HG03521 (cell line): ENCODE measurements at regions not wholly inside any gene's neighbourhood (a gene's known extent, or its start where the extent isn't known, plus 50 kb on each side); places are given as distances from the start of the nearest gene placed in this dataset.
A peak's percentile ranks its signal among the peaks of the same experiment; 100 is the strongest.

Experiments used
- ATAC-seq: cut with Tn5 transposase; IDR thresholded peaks from one replicate; pipeline ENCODE4 v1.9.1; 2021; ENCODE audit warnings: mild to moderate bottlenecking, moderate library complexity; ENCODE audit not compliant: unreplicated experiment

DNA sequence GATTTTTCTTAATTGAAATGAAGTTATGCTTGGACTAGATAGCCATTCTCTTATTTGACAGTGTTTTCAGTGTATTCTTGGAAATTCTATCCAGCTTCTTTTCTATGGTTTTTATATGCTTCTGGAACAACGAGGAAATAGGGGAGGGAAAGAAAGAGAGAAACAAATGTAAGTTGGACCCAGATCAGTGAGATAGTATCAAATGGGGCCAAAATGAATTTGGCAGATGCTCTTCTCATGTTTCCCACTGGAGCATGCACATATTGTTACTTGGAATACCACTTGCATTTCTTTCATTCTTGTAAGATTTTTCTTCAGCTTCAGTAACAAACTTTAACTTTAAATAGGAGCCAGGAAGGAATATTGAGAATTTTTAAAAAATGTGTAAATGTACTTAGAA lies 312.3 kb downstream of the PRL start:
- no peak for ATAC-seq

DNA sequence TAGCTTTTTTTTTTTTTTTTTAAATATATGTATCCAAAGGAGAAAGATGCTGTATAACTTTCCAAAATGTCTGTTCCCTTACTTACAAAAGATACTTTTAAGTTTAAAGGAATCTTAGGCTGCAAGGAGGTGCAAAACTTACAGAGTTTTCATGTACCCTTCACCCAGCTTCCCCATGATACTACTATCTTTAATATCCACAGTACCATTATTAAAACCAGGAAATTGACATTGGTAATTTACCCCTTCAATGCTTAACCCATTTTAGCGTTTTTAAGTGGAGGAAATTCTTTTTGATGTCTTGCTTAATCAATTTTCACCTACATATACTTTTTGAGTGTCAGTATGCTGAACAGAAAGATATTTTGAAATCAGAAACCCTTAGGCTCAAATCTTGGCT lies 310.9 kb downstream of the PRL start:
- no peak for ATAC-seq

- no peak for ATAC-seq
Observed at GRCh38 chr6:21986703-21987102, 310.1 kb downstream of the PRL start.

DNA sequence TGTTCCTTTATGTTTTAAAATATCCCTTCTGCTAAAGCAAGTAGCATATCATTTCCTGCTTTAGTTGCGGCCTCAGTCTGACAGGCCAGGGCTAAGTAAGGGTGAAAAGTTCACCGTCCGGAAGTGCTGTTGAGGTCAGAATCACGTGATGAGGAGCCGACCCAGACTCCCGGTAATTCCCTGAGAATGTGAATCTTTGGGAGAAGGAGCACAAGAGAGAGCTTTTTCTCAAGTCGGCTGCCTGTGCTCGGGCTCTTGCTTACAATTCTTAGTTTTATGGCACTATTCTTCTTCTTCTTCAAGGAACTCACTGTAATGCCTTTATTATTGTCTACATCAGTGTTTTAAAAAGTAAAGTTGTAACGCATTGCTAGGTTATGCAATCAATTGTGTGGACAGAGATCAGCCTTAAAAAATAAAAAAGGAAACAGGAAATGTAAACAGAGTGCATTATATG lies 309.3 kb downstream of the PRL start:
- peak; percentile 71 for ATAC-seq

- ATAC-seq, result no peak
Observed at GRCh38 chr6:21990577-21990976, 306.3 kb downstream of the PRL start.

GRCh38 chr6:21992178-21992967 lies 304.5 kb downstream of the PRL start:
- no peak for ATAC-seq

GRCh38 chr6:21993841-21994240 lies 303.0 kb downstream of the PRL start:
- ATAC-seq, result no peak

- no peak for ATAC-seq
Observed at GRCh38 chr6:21994821-21995220, 302.0 kb downstream of the PRL start.

GRCh38 chr6:21995318-21995717 lies 301.5 kb downstream of the PRL start:
- ATAC-seq, result no peak

- no peak for ATAC-seq
Observed at GRCh38 chr6:21996425-21997118, 300.3 kb downstream of the PRL start.

GRCh38 chr6:21997119-21998037 lies 299.5 kb downstream of the PRL start:
- ATAC-seq, result no peak

GRCh38 chr6:21998582-21998981 lies 298.3 kb downstream of the PRL start:
- no peak for ATAC-seq

DNA sequence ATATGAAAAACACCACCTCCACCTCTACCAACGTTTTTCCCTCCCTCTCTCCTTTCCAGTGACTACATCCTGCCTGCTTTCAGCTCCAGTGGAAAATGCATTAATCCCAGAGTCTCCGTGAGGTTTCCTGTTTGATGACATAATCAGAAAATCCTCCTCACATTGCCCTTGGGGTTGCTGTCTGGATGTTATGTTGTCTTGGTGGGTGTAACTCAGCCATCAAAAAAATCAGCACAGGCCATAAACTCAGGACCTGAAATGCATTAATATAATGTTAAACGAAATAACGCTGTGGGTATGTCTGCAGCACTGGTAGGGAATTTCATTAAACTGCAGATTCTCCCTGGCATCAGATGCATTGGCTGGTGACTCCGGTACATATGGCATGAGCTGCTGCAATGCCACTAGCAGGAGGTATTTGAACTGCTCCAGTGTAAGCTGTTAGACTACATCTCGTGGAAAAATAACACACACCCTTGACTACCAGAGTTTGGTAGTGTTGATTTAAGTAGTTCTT lies 297.8 kb downstream of the PRL start:
- ATAC-seq, result no peak

GRCh38 chr6:21999741-22000140 lies 297.1 kb downstream of the PRL start:
- no peak for ATAC-seq

DNA sequence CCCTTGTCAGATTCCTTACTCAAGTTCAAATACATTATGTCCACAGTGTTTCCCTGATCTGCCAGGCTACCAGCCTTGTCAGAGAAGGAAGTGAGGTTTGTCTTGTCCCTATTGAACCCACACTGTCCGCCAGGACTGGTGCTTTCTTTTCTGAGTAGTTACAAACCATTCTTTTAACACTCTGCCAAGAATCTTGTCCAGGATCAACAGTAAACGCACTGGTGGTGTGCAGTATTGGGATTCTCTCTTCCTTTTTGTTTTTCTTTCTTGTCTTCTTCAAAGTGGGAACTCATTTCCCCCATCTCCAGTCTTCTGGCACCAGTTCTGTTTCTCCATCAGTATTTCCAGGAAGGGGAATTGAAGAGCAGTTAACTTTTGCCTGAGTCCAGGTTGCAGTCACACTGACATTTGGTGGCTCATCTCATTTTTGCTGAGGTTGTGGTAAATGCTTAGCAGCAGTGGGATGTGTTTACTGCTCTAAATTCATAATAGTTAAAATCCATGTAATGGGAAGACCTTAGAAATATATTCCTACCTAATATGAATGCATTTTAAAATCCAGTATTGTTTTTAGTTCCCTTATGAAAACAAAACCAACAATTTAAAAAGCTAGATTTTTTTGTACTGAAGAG lies 295.3 kb downstream of the PRL start:
- no peak for ATAC-seq

DNA sequence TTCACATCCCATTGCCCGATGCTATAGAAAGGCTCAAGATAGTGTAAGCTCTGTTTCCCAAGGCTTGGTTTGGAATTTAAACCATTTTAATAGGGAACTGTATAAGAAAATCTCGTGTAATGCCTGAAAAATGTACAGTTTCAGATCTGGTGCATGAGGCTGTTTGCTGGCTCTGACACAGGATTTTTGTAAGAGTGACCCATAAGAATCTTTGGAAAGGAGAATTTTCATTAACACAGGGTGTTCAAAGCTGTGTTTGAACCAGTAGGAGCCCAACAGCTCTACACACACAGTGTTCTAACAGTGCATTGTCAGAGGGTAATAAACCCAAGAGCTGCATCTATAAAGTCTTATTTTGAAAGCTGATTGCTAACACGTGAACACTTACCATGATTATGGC lies 293.5 kb downstream of the PRL start:
- no peak for ATAC-seq

DNA sequence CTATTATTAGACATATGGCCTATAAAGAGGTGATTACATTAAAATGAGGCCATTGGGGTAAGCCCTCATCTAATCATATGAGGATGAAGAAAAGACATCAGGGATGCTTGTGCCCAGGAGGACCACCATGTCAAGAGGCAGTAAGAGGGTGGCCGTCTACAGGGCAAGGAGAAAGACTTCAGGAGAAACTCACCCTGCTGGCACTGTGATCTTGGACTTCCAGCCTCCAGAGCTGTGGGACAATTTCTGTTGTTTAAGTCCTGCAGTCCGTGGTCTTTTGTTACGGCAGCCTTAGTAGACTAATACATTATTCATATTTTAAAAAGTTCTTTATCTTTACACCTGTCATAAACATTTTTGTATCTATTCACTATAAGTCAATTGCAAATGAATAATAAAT lies 290.0 kb downstream of the PRL start:
- ATAC-seq, result no peak

DNA sequence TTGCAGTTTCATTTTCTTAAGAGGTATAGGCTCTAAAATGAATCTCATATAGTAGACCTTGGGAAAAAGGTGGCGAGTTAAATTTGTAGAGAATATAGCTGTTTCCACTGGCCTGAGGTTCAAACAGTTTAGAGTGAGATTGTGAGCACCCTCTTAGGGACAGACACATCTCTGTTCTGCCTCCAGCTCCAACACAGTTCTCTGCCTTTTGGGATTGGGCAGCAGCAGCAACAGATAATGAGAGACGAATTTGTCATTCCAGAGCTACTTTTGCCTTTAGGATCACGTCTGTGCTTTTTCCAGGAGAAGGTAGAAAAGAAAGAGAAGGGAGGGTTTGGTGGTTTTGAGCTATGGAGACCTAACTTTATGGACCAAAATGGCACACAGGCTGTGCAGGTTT lies 289.4 kb downstream of the PRL start:
- no peak for ATAC-seq

DNA sequence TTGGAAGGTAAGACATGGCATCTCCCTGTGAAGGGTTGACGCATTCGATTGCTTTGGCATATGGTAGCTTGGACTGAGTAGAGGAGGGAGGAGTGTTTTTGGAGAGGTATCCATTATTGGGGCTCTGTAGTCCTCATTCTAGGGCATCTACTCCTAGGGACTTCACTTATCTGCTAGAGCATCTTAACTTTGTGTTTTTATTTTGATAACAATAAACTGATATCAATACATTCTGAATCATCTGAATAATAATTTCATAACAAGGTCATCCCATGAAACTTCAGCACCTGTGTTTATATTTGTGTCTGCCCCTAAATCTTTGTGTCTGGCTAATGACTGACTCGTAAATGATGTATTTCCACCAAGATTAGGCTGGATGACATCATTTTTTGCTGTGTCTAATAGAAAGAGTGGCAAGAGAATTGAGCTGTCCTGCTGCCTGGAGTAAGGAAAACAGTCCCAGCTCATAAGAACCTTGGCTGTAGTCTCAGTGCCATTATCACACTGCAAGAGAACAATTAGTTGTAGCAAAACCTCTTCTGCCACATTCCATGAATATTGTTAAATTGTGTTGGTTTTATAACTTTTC lies 288.5 kb downstream of the PRL start:
- ATAC-seq, result no peak

GRCh38 chr6:22010102-22010501 lies 286.7 kb downstream of the PRL start:
- ATAC-seq, result no peak
